ENCODE measurements at regions not wholly inside any gene's neighbourhood (a gene's known extent, or its start where the extent isn't known, plus 50 kb on each side); places are given as distances from the start of the nearest gene placed in this dataset.

DNA sequence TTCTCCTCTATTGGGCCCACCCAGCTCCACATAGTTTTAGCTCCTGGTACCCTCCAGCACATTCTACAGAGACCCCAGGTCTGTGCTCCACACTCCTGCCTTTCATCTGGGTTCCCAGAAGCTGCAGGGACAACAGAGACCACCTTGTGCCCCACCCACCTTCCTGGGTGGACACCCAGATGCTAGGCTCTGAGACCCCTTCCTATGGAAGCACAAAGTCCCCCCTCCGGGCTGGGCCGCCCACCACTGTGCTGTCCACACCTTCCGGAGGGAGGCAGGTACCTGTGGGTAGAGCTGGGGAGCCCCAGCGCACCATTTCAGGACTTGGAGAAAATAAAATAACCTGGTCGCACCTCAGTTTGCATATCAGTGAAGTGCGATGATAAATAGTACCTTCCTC lies 224.9 kb upstream of the FOXF1 start:
- H3K36me3 Mint-ChIP-seq: no peaks in the 10 kb centered on the region
- H4K20me1 ChIP-seq (ENCODE audit: insufficient read depth, low read length): no peaks in the 10 kb centered on the region
- TF ChIP-seq, protein P1, sequence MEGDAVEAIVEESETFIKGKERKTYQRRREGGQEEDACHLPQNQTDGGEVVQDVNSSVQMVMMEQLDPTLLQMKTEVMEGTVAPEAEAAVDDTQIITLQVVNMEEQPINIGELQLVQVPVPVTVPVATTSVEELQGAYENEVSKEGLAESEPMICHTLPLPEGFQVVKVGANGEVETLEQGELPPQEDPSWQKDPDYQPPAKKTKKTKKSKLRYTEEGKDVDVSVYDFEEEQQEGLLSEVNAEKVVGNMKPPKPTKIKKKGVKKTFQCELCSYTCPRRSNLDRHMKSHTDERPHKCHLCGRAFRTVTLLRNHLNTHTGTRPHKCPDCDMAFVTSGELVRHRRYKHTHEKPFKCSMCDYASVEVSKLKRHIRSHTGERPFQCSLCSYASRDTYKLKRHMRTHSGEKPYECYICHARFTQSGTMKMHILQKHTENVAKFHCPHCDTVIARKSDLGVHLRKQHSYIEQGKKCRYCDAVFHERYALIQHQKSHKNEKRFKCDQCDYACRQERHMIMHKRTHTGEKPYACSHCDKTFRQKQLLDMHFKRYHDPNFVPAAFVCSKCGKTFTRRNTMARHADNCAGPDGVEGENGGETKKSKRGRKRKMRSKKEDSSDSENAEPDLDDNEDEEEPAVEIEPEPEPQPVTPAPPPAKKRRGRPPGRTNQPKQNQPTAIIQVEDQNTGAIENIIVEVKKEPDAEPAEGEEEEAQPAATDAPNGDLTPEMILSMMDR (IDR thresholded peaks at IDR 0.05): no peak
- intact Hi-C loops (cut with micrococcal nuclease): no loop called here
- H3K9me3 Mint-ChIP-seq: peaks cover 0 to 15% (median 4%) of the 10 kb centered on the region in 7 donors
- no peaks in the 10 kb centered on the region for H3K36me3 ChIP-seq (replicated peaks in 1 of 2; ENCODE audit: control insufficient read depth in 1 of 2, insufficient read depth in 2 of 2, low read length in 2 of 2)
- peaks cover 0 to 34% of the 10 kb centered on the region in 2 donors for H3K9me3 ChIP-seq (replicated peaks in 1 of 2; ENCODE audit: control insufficient read depth in 1 of 2, insufficient read depth in 1 of 2, low read length in 2 of 2)
- H3K4me3 Mint-ChIP-seq: peak overlapping the region in 1 of 2 donors; percentile 62
- H2AFZ ChIP-seq (ENCODE audit: insufficient read depth, low read depth, low read length, poor library complexity, severe bottlenecking): no peak overlapping the region
- no peaks in the 10 kb centered on the region for H3K79me2 ChIP-seq (ENCODE audit: insufficient read depth, low read length)
- peaks cover 45 to 67% of the 10 kb centered on the region in 2 donors for H3K27me3 ChIP-seq (ENCODE audit: control insufficient read depth in 2 of 2, insufficient read depth in 2 of 2, low read length in 2 of 2)
- H3K4me3 ChIP-seq (replicated peaks in 1 of 3; ENCODE audit: low read depth in 2 of 3, low read length in 3 of 3): no peak overlapping the region
- H3K4me2 ChIP-seq (replicated peaks; ENCODE audit: extremely low read depth, low read length, poor library complexity, severe bottlenecking): no peak overlapping the region
- no peak overlapping the region for H3K9ac ChIP-seq (ENCODE audit: insufficient read depth, low read length, poor library complexity, severe bottlenecking)
- WGBS (ENCODE audit: insufficient coverage): 75% methylated on average over 3 of the region's 6 CpGs
- peaks cover 69 to 83% (median 70%) of the 10 kb centered on the region in 3 donors for H3K27me3 Mint-ChIP-seq (ENCODE audit: low read depth in 3 of 3)
- H3K4me1 ChIP-seq (ENCODE audit: control insufficient read depth in 1 of 2, insufficient read depth in 2 of 2, low read length in 2 of 2): no peaks in the 10 kb centered on the region
- H3K27ac Mint-ChIP-seq: no peak overlapping the region
- no peak overlapping the region for H3K27ac ChIP-seq (ENCODE audit: low read depth in 1 of 2, low read length in 2 of 2)
- H3K4me1 Mint-ChIP-seq: no peaks in the 10 kb centered on the region
- no peak for DNase-seq

DNA sequence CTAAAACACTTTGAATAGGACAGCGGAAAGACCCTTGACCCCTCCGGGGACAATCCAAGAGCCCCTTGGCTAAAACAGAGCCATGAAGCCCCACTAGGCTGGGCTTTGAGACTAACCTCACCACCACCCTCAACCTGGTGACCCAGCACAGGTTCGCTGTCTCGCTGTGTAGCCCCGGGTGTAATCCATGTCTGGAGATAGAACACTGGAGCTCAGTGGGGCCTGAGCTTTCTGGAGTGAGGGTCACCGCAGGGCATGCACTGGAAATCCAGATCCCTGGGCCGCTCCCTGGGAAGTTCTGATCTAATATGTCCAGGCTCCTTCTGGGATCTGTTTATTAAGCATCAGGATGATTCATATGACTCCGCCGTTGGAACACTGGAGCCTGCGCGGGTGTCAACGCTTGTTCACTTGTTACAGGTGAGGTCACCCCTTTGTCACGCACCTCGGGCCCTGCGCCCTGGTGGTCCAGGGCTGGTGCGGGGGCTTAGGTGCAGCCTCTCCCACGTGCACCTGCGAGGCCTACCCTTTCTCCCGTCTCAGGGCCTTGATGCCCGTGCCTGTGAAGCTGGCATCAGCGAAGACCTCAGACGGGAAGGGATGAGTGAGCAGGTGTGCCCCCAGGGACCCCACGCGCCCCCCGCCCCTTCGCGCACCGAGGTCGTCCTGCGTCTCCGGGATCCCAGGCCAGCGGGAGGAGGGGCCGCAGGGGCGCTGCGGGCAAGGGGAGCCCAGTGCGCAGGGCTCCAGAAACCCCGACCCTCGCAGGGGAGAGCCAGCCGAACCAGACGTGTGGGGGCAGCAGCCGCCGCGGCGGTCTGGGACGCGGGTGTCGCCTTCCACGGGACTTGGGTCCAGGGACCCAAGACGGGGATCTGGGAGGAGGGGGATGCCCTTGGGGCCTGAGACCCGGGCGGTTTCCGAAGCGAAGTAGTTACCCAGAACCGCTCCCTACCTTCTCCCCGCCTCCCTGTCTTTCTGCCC lies 224.1 kb upstream of the FOXF1 start:
- no peaks in the 10 kb centered on the region for H3K36me3 ChIP-seq (replicated peaks in 1 of 2; ENCODE audit: control insufficient read depth in 1 of 2, insufficient read depth in 2 of 2, low read length in 2 of 2)
- peaks cover 72 to 84% (median 72%) of the 10 kb centered on the region in 3 donors for H3K27me3 Mint-ChIP-seq (ENCODE audit: low read depth in 3 of 3)
- no peaks in the 10 kb centered on the region for H3K79me2 ChIP-seq (ENCODE audit: insufficient read depth, low read length)
- peak overlapping the region in 1 of 2 donors; percentile 71 for H3K4me3 Mint-ChIP-seq
- H4K20me1 ChIP-seq (ENCODE audit: insufficient read depth, low read length): no peaks in the 10 kb centered on the region
- no peak overlapping the region for H3K27ac Mint-ChIP-seq
- intact Hi-C loops (cut with micrococcal nuclease): no loop called here
- H3K9ac ChIP-seq (ENCODE audit: insufficient read depth, low read length, poor library complexity, severe bottlenecking): no peak overlapping the region
- H3K27ac ChIP-seq (ENCODE audit: low read depth in 1 of 2, low read length in 2 of 2): no peak overlapping the region
- H3K9me3 ChIP-seq (replicated peaks in 1 of 2; ENCODE audit: control insufficient read depth in 1 of 2, insufficient read depth in 1 of 2, low read length in 2 of 2): peaks cover 0 to 34% of the 10 kb centered on the region in 2 donors
- peaks cover 45 to 74% of the 10 kb centered on the region in 2 donors for H3K27me3 ChIP-seq (ENCODE audit: control insufficient read depth in 2 of 2, insufficient read depth in 2 of 2, low read length in 2 of 2)
- H3K4me2 ChIP-seq (replicated peaks; ENCODE audit: extremely low read depth, low read length, poor library complexity, severe bottlenecking): no peak overlapping the region
- H3K9me3 Mint-ChIP-seq: peaks cover 0 to 15% (median 4%) of the 10 kb centered on the region in 7 donors
- no peaks in the 10 kb centered on the region for H3K36me3 Mint-ChIP-seq
- DNase-seq: no peak
- no peaks in the 10 kb centered on the region for H3K4me1 ChIP-seq (ENCODE audit: control insufficient read depth in 1 of 2, insufficient read depth in 2 of 2, low read length in 2 of 2)
- no peak overlapping the region for H2AFZ ChIP-seq (ENCODE audit: insufficient read depth, low read depth, low read length, poor library complexity, severe bottlenecking)
- WGBS (ENCODE audit: insufficient coverage): 13% methylated on average over 46 of the region's 55 CpGs
- TF ChIP-seq, protein P1 (IDR thresholded peaks at IDR 0.05): no peak
- H3K4me1 Mint-ChIP-seq: no peaks in the 10 kb centered on the region
- H3K4me3 ChIP-seq (replicated peaks in 1 of 3; ENCODE audit: low read depth in 2 of 3, low read length in 3 of 3): no peak overlapping the region
